ENCODE measurements at regions not wholly inside any gene's neighbourhood (a gene's known extent, or its start where the extent isn't known, plus 50 kb on each side); places are given as distances from the start of the nearest gene placed in this dataset.
A peak's percentile ranks its signal among the peaks of the same experiment; 100 is the strongest.

DNA sequence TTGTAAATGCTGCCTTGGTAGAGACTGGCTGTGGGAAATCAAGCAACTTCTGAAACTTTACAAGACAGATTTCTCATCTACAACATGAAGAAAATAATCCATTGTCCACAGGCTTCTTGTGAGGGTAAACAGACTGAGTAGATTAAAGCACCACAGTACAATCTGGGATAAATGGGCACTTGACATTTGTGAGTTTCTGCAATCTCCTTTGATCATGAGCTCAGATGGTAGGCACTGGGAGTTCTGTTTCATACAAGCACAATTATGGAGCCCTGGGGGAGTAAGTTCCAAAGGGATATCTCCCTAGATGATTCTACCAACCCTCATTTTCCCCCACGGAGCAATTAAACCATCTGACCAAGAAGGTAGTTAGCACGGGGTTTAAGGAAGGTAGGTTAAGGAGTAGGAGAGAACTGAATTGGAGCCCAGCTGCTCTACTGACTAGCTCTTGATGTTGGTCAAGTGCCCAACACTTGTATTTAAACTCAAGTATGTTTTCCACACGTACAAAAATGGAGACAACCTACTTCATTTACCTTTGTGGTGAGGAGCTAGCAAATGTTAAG, 479.5 kb upstream of the TNC start:
- ATAC-seq (no peak), DNase-seq (no peak)
- intact Hi-C loops (cut with DNase I), result loop anchor here in 8 of 10 donors (10.0 kb wide), 11 partner anchors 287 to 1267 kb away; partner anchors contain the start of gene PAPPA (in 1 of the 8)
- H3K4me3 ChIP-seq, result no peak overlapping the region
- no peaks in the 10 kb centered on the region for H3K36me3 ChIP-seq
- 68 to 73% methylated on average over 3 of the region's 3 CpGs for whole genome bisulfite sequencing, 2 donors
- H3K27ac ChIP-seq, result peak overlapping the region in 1 of 10 donors; percentile 62
- H3K9me3 ChIP-seq, result no peaks in the 10 kb centered on the region
- no peaks in the 10 kb centered on the region for H3K4me1 ChIP-seq
- TF ChIP-seq, protein P1, sequence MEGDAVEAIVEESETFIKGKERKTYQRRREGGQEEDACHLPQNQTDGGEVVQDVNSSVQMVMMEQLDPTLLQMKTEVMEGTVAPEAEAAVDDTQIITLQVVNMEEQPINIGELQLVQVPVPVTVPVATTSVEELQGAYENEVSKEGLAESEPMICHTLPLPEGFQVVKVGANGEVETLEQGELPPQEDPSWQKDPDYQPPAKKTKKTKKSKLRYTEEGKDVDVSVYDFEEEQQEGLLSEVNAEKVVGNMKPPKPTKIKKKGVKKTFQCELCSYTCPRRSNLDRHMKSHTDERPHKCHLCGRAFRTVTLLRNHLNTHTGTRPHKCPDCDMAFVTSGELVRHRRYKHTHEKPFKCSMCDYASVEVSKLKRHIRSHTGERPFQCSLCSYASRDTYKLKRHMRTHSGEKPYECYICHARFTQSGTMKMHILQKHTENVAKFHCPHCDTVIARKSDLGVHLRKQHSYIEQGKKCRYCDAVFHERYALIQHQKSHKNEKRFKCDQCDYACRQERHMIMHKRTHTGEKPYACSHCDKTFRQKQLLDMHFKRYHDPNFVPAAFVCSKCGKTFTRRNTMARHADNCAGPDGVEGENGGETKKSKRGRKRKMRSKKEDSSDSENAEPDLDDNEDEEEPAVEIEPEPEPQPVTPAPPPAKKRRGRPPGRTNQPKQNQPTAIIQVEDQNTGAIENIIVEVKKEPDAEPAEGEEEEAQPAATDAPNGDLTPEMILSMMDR (IDR thresholded peaks at IDR 0.05), result no peak
- peaks cover 0 to 28% (median 19%) of the 10 kb centered on the region in 7 donors for H3K27me3 ChIP-seq

DNA sequence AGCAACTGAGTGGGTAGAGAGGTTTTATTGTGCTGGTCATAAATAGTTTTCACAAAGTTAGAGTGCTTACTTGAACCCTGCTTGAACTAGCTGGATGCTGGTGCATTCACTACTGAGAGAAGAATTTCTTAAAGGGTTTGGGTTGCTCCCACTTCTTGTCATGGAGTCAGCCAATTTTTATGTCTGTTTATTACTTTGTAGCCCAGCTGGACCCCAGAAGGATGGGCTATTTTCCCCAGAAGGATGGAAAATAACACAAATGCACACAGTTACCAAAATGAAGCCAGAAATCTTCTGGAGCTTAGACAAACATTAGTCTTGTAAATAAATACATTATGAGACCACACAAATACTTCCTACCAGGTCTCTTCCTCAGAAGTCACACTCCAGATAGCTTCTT, 480.8 kb upstream of the TNC start:
- H3K27ac ChIP-seq, result no peak overlapping the region
- DNase-seq (no peak), ATAC-seq (no peak)
- TF ChIP-seq, protein P1 (IDR thresholded peaks at IDR 0.05), result no peak
- no peaks in the 10 kb centered on the region for H3K4me1 ChIP-seq
- intact Hi-C loops (cut with DNase I), result loop anchor here in 8 of 10 donors (10.0 kb wide), 11 partner anchors 286 to 1266 kb away; partner anchors contain the start of gene PAPPA (in 1 of the 8)
- no peak overlapping the region for H3K4me3 ChIP-seq
- no peaks in the 10 kb centered on the region for H3K9me3 ChIP-seq
- H3K36me3 ChIP-seq, result no peaks in the 10 kb centered on the region
- H3K27me3 ChIP-seq, result peaks cover 0 to 29% (median 19%) of the 10 kb centered on the region in 7 donors

DNA sequence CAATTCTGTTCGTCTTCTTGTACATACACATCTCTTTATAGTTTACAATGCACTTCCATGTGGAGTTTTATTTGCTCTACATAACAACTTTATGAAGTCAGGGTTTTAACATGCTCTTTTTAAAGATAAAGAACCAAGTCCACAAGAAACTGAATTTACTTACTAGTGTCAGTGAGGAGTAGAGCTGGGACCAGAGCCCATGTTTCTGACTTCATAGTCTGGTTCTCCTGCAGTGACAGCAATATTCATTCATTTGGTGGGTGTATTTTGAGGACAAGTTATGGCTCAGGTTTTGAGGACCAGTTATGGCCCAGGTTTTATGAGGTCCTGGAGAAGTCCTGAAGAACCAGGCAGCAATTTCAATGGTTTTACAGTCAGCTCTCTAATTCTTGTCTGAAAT, 481.9 kb upstream of the TNC start:
- ATAC-seq (no peak), DNase-seq (no peak)
- Histone ChIP-seq H3K9me3 (no peaks in the 10 kb centered on the region), H3K36me3 (no peaks in the 10 kb centered on the region), H3K4me1 (no peaks in the 10 kb centered on the region), H3K27me3 (peaks cover 0 to 23% (median 9%) of the 10 kb centered on the region in 7 donors), H3K4me3 (no peak overlapping the region), H3K27ac (no peak overlapping the region)
- WGBS, 2 donors, result 59 to 71% methylated on average over 1 of the region's 1 CpG
- TF ChIP-seq, protein P1 (IDR thresholded peaks at IDR 0.05), result no peak
- intact Hi-C loops (cut with DNase I), result loop anchor here in 8 of 10 donors (10.0 kb wide), 11 partner anchors 285 to 1265 kb away; partner anchors contain the start of gene PAPPA (in 1 of the 8)

DNA sequence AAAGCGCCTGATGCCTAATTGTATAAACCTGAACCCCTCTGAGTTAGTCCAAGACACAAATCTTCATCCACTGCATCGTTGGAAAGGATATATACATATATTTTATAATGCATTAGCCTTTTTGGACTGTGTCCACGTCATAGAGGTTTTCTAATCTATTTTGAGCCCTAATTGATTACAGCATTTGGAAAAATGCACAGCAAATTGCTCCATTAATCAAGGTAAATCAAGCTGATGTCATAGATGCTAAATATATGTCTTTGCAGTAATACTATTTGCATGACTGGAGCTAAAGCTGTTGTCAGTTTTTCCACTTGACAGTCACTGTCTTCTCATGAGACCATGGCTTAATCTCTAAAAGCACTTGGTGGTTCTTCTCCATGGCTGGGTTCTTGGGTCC, 483.5 kb upstream of the TNC start:
- intact Hi-C loops (cut with DNase I), result no loop called here
- no peaks in the 10 kb centered on the region for H3K36me3 ChIP-seq
- DNase-seq (no peak), ATAC-seq (no peak)
- WGBS, 2 donors, result 73 to 78% methylated on average over 3 of the region's 3 CpGs
- H3K27me3 ChIP-seq, result peaks cover 0 to 10% (median under 1%) of the 10 kb centered on the region in 7 donors
- H3K9me3 ChIP-seq, result no peaks in the 10 kb centered on the region
- no peak overlapping the region for H3K27ac ChIP-seq
- H3K4me3 ChIP-seq, result no peak overlapping the region
- TF ChIP-seq, protein P1 (IDR thresholded peaks at IDR 0.05), result no peak
- no peaks in the 10 kb centered on the region for H3K4me1 ChIP-seq
